Smooth muscle cell (in vitro differentiated cells): ENCODE measurements at regions not wholly inside any gene's neighbourhood (a gene's known extent, or its start where the extent isn't known, plus 50 kb on each side); places are given as distances from the start of the nearest gene placed in this dataset.

Experiments
- DNase-seq: peaks from one replicate; lab custom pipeline; 2025; ENCODE audit not compliant: unreplicated experiment; lab: John Stamatoyannopoulos, UW
- H2AFZ ChIP-seq: fragments of 200-600 bp; sonication (generic); 2 replicates; pipeline ENCODE4 v1.6.0; 2016; ENCODE audit warnings: antibody characterized with exemption, low read depth, mild to moderate bottlenecking
- H3F3A ChIP-seq: fragments of 200-600 bp; sonication (generic); 2 replicates; pipeline ENCODE4 v1.6.0; 2017; ENCODE audit warnings: antibody characterized with exemption, low read depth
- H3K27ac ChIP-seq: fragments of 200-600 bp; sonication (generic); 2 replicates; pipeline ENCODE4 v1.5.1; 2016; ENCODE audit warnings: low read depth, mild to moderate bottlenecking
- H3K27me3 ChIP-seq: fragments of 200-600 bp; sonication (generic); 2 replicates; pipeline ENCODE4 v1.6.1; 2016; ENCODE audit warnings: low read depth, mild to moderate bottlenecking
- H3K36me3 ChIP-seq: fragments of 200-600 bp; sonication (generic); 2 replicates; pipeline ENCODE4 v1.5.1; 2016; ENCODE audit warnings: low read depth
- H3K4me1 ChIP-seq: fragments of 200-600 bp; sonication (generic); 2 replicates; pipeline ENCODE4 v1.5.1; 2016; ENCODE audit warnings: low read depth
- H3K4me2 ChIP-seq: fragments of 200-600 bp; sonication (generic); 2 replicates; pipeline ENCODE4 v1.6.0; 2016; ENCODE audit warnings: mild to moderate bottlenecking
- H3K4me3 ChIP-seq: fragments of 200-600 bp; sonication (generic); 2 replicates; pipeline ENCODE4 v1.5.1; 2016; ENCODE audit warnings: mild to moderate bottlenecking
- H3K79me2 ChIP-seq: fragments of 200-600 bp; sonication (generic); 2 replicates; pipeline ENCODE4 v1.6.0; 2016; ENCODE audit warnings: low read depth, mild to moderate bottlenecking
- H3K9ac ChIP-seq: fragments of 200-600 bp; sonication (generic); 2 replicates; pipeline ENCODE4 v1.6.0; 2016; ENCODE audit warnings: low read depth
- H3K9me3 ChIP-seq: fragments of 200-600 bp; sonication (generic); replicated peaks from 2 replicates; pipeline ENCODE4 v1.5.1; 2016; ENCODE audit warnings: low read depth
- H4K20me1 ChIP-seq: fragments of 200-600 bp; sonication (generic); 2 replicates; pipeline ENCODE4 v1.6.0; 2016; ENCODE audit warnings: low read depth
- WGBS: methylation state at CpG from one replicate; pipeline ENCODE4 v1.1.7; 2016; ENCODE audit warnings: low lambda C conversion rate; 5-methylcytosine and 5-hydroxymethylcytosine counted together
- TF ChIP-seq, protein P1 (sequence below): fragments of 200-600 bp; sonication (generic); IDR thresholded peaks from 2 replicates; pipeline ENCODE4 v1.5.1; 2017; ENCODE audit warnings: borderline replicate concordance, mild to moderate bottlenecking, antibody characterized with exemption; ENCODE audit not compliant: insufficient read depth, poor library complexity, severe bottlenecking

DNA sequence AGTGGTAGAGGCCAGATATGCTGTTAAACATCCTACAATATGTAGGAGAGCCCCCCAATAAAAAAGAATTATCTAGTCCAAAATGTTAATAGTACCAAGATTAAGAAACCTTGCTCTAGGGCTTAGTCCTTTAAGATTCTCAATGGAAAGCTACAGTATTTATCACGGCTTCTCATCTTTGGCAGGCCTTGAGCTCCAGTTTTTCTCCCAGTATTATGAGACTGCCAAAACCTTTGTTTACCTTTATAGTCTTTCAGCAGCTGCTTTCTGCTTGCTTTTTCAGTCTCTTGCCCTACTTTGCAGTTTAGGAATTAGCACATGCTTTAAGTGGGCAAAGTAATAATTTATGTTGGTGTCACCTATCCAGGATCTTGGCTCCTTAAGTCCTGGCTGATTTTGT lies 59.7 kb downstream of the NHLRC1 start:
- no peak overlapping the region for H3K27ac ChIP-seq
- no peak overlapping the region for H3K4me3 ChIP-seq
- no peak overlapping the region for H3K9ac ChIP-seq
- no peaks in the 10 kb centered on the region for H3K4me1 ChIP-seq
- no peak overlapping the region for H2AFZ ChIP-seq
- H3K27me3 ChIP-seq: no peaks in the 10 kb centered on the region
- H3K9me3 ChIP-seq: no peaks in the 10 kb centered on the region
- TF ChIP-seq, protein P1, sequence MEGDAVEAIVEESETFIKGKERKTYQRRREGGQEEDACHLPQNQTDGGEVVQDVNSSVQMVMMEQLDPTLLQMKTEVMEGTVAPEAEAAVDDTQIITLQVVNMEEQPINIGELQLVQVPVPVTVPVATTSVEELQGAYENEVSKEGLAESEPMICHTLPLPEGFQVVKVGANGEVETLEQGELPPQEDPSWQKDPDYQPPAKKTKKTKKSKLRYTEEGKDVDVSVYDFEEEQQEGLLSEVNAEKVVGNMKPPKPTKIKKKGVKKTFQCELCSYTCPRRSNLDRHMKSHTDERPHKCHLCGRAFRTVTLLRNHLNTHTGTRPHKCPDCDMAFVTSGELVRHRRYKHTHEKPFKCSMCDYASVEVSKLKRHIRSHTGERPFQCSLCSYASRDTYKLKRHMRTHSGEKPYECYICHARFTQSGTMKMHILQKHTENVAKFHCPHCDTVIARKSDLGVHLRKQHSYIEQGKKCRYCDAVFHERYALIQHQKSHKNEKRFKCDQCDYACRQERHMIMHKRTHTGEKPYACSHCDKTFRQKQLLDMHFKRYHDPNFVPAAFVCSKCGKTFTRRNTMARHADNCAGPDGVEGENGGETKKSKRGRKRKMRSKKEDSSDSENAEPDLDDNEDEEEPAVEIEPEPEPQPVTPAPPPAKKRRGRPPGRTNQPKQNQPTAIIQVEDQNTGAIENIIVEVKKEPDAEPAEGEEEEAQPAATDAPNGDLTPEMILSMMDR: no peak
- 67% methylated on average over 1 of the region's 1 CpG for WGBS
- no peaks in the 10 kb centered on the region for H3K36me3 ChIP-seq
- no peak for DNase-seq
- no peaks in the 10 kb centered on the region for H3F3A ChIP-seq
- H3K79me2 ChIP-seq: no peaks in the 10 kb centered on the region
- H4K20me1 ChIP-seq: no peaks in the 10 kb centered on the region
- H3K4me2 ChIP-seq: no peak overlapping the region

DNA sequence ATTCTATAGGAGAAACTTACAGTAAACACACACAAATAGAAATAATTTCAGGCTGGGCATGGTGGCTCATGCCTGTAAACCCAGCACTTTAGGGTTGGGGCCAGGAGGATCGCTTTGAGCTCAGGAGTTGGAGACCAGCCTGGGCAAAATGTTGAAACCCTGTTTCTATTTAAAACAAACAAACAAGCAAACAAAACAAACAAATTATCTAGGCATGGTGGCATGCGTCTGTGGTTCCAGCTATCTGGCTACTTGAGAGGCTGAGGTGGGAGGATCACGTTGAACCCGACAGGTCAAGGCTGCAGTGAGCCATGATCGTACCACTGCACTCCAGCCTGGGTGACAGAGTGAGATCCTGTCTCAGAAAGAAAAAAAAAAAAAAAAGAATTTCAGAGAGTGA lies 64.0 kb downstream of the NHLRC1 start:
- Histone ChIP-seq H3K79me2 (no peaks in the 10 kb centered on the region), H3K4me1 (no peaks in the 10 kb centered on the region), H3K27me3 (no peaks in the 10 kb centered on the region), H4K20me1 (no peaks in the 10 kb centered on the region), H3K4me2 (no peak overlapping the region), H3K9ac (no peak overlapping the region), H2AFZ (no peak overlapping the region), H3K36me3 (no peaks in the 10 kb centered on the region), H3K9me3 (no peaks in the 10 kb centered on the region), H3K27ac (no peak overlapping the region), H3F3A (no peaks in the 10 kb centered on the region), H3K4me3 (no peak overlapping the region)
- DNase-seq: no peak
- 84% methylated on average over 5 of the region's 5 CpGs for WGBS
- TF ChIP-seq, protein P1: no peak

GRCh38 chr6:18055714-18056382 lies 66.6 kb downstream of the NHLRC1 start:
- Histone ChIP-seq H4K20me1 (no peaks in the 10 kb centered on the region), H3K27ac (no peak overlapping the region), H3K79me2 (no peaks in the 10 kb centered on the region), H3K36me3 (no peaks in the 10 kb centered on the region), H3K4me2 (no peak overlapping the region), H3K4me1 (no peaks in the 10 kb centered on the region), H3K9ac (no peak overlapping the region), H3K4me3 (no peak overlapping the region), H3F3A (no peaks in the 10 kb centered on the region), H3K9me3 (no peaks in the 10 kb centered on the region), H3K27me3 (no peaks in the 10 kb centered on the region), H2AFZ (no peak overlapping the region)
- TF ChIP-seq, protein P1: no peak
- WGBS: 93% methylated on average over 4 of the region's 4 CpGs
- no peak for DNase-seq

DNA sequence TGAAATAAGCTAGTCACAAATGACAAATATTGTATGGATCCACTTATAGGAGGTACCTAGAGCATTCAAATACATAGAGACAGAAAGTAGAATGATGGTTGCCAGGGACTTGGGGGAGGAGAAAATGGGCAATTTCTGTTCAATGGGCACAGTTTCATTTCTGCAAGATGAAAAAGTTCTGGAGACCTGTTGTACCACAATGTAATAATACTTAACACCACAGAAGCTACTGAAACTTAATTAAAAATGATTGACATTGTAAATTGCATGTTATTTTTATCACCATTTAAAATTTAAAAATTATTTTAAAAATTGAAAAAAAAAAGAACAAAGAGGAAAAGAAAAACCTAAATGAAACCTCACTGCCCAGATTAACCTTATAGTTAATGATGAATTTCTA lies 67.4 kb downstream of the NHLRC1 start:
- DNase-seq: no peak
- TF ChIP-seq, protein P1: no peak
- no peaks in the 10 kb centered on the region for H3K9me3 ChIP-seq

More for the DNA sequence above, 67.4 kb downstream of the NHLRC1 start:
- no peak overlapping the region for H3K27ac ChIP-seq
- H3F3A ChIP-seq: no peaks in the 10 kb centered on the region
- H3K9ac ChIP-seq: no peak overlapping the region
- no peak overlapping the region for H3K4me3 ChIP-seq
- H3K4me1 ChIP-seq: no peaks in the 10 kb centered on the region
- no peaks in the 10 kb centered on the region for H3K36me3 ChIP-seq
- H3K27me3 ChIP-seq: no peaks in the 10 kb centered on the region
- H3K79me2 ChIP-seq: no peaks in the 10 kb centered on the region
- H3K4me2 ChIP-seq: no peak overlapping the region
- no peaks in the 10 kb centered on the region for H4K20me1 ChIP-seq
- H2AFZ ChIP-seq: no peak overlapping the region
